ENCODE measurements at regions not wholly inside any gene's neighbourhood (a gene's known extent, or its start where the extent isn't known, plus 50 kb on each side); places are given as distances from the start of the nearest gene placed in this dataset.

- no peak overlapping the region for H3K4me3 ChIP-seq (ENCODE audit: low read length)
- no peak for TF ChIP-seq CTCF (conservative IDR thresholded peaks at IDR 0.05; ENCODE audit: low read depth, low read length)
- no peak for DNase-seq (ENCODE audit: low read depth)
These were observed 230.1 kb downstream of the EBLN2 start for GRCh38 chr3:73291541-73291940.

- DNase-seq (ENCODE audit: low read depth), result no peak
- no peak overlapping the region for H3K4me3 ChIP-seq (ENCODE audit: low read length)
- TF ChIP-seq CTCF (conservative IDR thresholded peaks at IDR 0.05; ENCODE audit: low read depth, low read length), result no peak
These were observed 230.8 kb downstream of the EBLN2 start for GRCh38 chr3:73292220-73292619.

GRCh38 chr3:73294537-73294936 is 233.1 kb downstream of the EBLN2 start:
- TF ChIP-seq CTCF (conservative IDR thresholded peaks at IDR 0.05; ENCODE audit: low read depth, low read length), result no peak
- H3K4me3 ChIP-seq (ENCODE audit: low read length), result no peak overlapping the region
- DNase-seq (ENCODE audit: low read depth), result no peak

- no peak overlapping the region for H3K4me3 ChIP-seq (ENCODE audit: low read length)
- no peak for DNase-seq (ENCODE audit: low read depth)
- no peak for TF ChIP-seq CTCF (conservative IDR thresholded peaks at IDR 0.05; ENCODE audit: low read depth, low read length)
These were observed 234.6 kb downstream of the EBLN2 start for GRCh38 chr3:73295876-73296635.

GRCh38 chr3:73296859-73297258 is 235.4 kb downstream of the EBLN2 start:
- no peak overlapping the region for H3K4me3 ChIP-seq (ENCODE audit: low read length)
- no peak for TF ChIP-seq CTCF (conservative IDR thresholded peaks at IDR 0.05; ENCODE audit: low read depth, low read length)
- no peak for DNase-seq (ENCODE audit: low read depth)

GRCh38 chr3:73298243-73299183 is 237.1 kb downstream of the EBLN2 start:
- TF ChIP-seq CTCF (conservative IDR thresholded peaks at IDR 0.05; ENCODE audit: low read depth, low read length), result no peak
- no peak for DNase-seq (ENCODE audit: low read depth)

More at GRCh38 chr3:73298243-73299183, 237.1 kb downstream of the EBLN2 start:
- no peak overlapping the region for H3K4me3 ChIP-seq (ENCODE audit: low read length)

All from retinal pigment epithelial cell (primary cell).